Heart left ventricle (tissue), 16 donors: ENCODE measurements at regions not wholly inside any gene's neighbourhood (a gene's known extent, or its start where the extent isn't known, plus 50 kb on each side); places are given as distances from the start of the nearest gene placed in this dataset.

Source experiments
- ATAC-seq, 4 donors: fragments of 200-7000 bp; cut with Tn5 transposase; one replicate each; pipeline ENCODE4 v1.9.1; 2020 to 2022; ENCODE audit warnings: moderate library complexity in 4 of 4, mild to moderate bottlenecking in 3 of 4, moderate number of reproducible peaks in 1 of 4
- DNase-seq, 5 donors: peaks; one replicate each; pipeline ENCODE4 v3.0.0-alpha.2; 2020
- H3K27ac ChIP-seq, 12 donors: fragments of 200-600 bp; sonication (generic) in 4 of 12; one replicate each; pipeline versions ENCODE4 v1.5.0 to v1.8.0; 2016 to 2022; ENCODE audit warnings: mild to moderate bottlenecking in 2 of 12
- H3K27me3 ChIP-seq, 9 donors: fragments of 200-600 bp; sonication (generic) in 2 of 9; one replicate each; pipeline versions ENCODE4 v1.5.1 to v1.8.0; 2016 to 2022; ENCODE audit warnings: mild to moderate bottlenecking in 3 of 9
- H3K36me3 ChIP-seq, 9 donors: fragments of 200-600 bp; sonication (generic) in 2 of 9; one replicate each; pipeline versions ENCODE4 v1.5.0 to v1.8.0; 2018 to 2022; ENCODE audit warnings: mild to moderate bottlenecking in 2 of 9
- H3K4me1 ChIP-seq, 12 donors: fragments of 200-600 bp; sonication (generic) in 4 of 12; one replicate each; pipeline versions ENCODE4 v1.5.0 to v1.8.0; 2016 to 2022; ENCODE audit warnings: mild to moderate bottlenecking in 3 of 12
- H3K4me3 ChIP-seq, 12 donors: fragments of 200-600 bp; sonication (generic) in 4 of 12; one replicate each; pipeline versions ENCODE4 v1.5.0 to v1.8.0; 2017 to 2022; ENCODE audit warnings: mild to moderate bottlenecking in 9 of 12, moderate library complexity in 4 of 12
- H3K9me3 ChIP-seq, 12 donors: fragments of 200-600 bp; sonication (generic) in 4 of 12; one replicate each; pipeline versions ENCODE4 v1.5.0 to v1.8.0; 2016 to 2022; ENCODE audit warnings: mild to moderate bottlenecking in 1 of 12
- POLR2A ChIP-seq, 2 donors: fragments of 450-650 bp; IDR thresholded peaks; one replicate each; pipeline ENCODE4 v1.6.1; 2017; ENCODE audit warnings: antibody characterized with exemption in 2 of 2, mild to moderate bottlenecking in 2 of 2, moderate library complexity in 2 of 2
- WGBS, 4 donors: extraction: QIAGEN DNeasy Blood & Tissue Kit in 2 of 4; methylation state at CpG; one replicate each; pipeline versions ENCODE4 v1.1.5 to v1.1.7; 2013 to 2018; 5-methylcytosine and 5-hydroxymethylcytosine counted together
- intact Hi-C, 10 donors: fragments of 100-400 bp; cut with DNase I; formaldehyde crosslinking; loops; one replicate each; pipeline versions ENCODE4 v1.11.1 to v1.14.2; 2022
- TF ChIP-seq, protein P1 (sequence below), 12 donors: fragments of 200-600 bp; sonication (generic) in 4 of 12; IDR thresholded peaks; one replicate each; pipeline versions ENCODE4 v1.5.0 to v1.8.0; 2018 to 2022; ENCODE audit warnings: antibody characterized with exemption in 12 of 12, mild to moderate bottlenecking in 5 of 12
- donor health status: ischemic (EF 13 %, LVEDD 7.1; RV severe dilation, severe dysfunction).
- donor health status: healthy with polysubstance abuse.
- donor health status: DM: no; HTN: yes; CAD: no.
- donor health status: DM: no; HTN: no; CAD: no.
- donor health status: ischemic (EF 25% LVEDD 6.9; RV normal size, moderate dysfunction).
- donor health status: ischemic (EF 25% LVEDD 5.7; RV mildly dilated, moderate dysfunction).
- donor health status: healthy.
- donor health status: DM: yes; HTN: yes; CAD: no.
- donor health status: ischemic (EF 35%, LVEDD 5.7; RV mildly dilated, moderate dysfunction).
- donor health status: nonischemic (EF 11% LVEDD 7.7; RV severe dilation, severe dysfunction).
- donor health status: DM: yes; HTN: yes; CAD: no.
- donor health status: PGD.
- donor health status: ischemic (EF 29% LVEDD 5.4; RV normal size, mild dysfunction).
- donor health status: nonischemic (EF 23%, LVEDD 6.1; RV moderate dilation, normal function).

- TF ChIP-seq, protein P1, sequence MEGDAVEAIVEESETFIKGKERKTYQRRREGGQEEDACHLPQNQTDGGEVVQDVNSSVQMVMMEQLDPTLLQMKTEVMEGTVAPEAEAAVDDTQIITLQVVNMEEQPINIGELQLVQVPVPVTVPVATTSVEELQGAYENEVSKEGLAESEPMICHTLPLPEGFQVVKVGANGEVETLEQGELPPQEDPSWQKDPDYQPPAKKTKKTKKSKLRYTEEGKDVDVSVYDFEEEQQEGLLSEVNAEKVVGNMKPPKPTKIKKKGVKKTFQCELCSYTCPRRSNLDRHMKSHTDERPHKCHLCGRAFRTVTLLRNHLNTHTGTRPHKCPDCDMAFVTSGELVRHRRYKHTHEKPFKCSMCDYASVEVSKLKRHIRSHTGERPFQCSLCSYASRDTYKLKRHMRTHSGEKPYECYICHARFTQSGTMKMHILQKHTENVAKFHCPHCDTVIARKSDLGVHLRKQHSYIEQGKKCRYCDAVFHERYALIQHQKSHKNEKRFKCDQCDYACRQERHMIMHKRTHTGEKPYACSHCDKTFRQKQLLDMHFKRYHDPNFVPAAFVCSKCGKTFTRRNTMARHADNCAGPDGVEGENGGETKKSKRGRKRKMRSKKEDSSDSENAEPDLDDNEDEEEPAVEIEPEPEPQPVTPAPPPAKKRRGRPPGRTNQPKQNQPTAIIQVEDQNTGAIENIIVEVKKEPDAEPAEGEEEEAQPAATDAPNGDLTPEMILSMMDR (IDR thresholded peaks at IDR 0.05): no peak
- TF ChIP-seq POLR2A (IDR thresholded peaks at IDR 0.05): no peak
- Histone ChIP-seq H3K36me3 (no peaks in the 10 kb centered on the region), H3K27me3 (peaks cover 0 to 3% (median 0%) of the 10 kb centered on the region in 9 donors), H3K4me1 (no peaks in the 10 kb centered on the region), H3K27ac (no peak overlapping the region), H3K9me3 (no peaks in the 10 kb centered on the region), H3K4me3 (no peak overlapping the region)
- intact Hi-C loops: no loop called here
- ATAC-seq (no peak), DNase-seq (no peak)
- 44 to 72% (median 52%) methylated on average over 5 of the region's 5 CpGs for WGBS, 4 donors
Measured at GRCh38 chrX:147679356-147680005, 232.2 kb upstream of the FMR1 start.

DNA sequence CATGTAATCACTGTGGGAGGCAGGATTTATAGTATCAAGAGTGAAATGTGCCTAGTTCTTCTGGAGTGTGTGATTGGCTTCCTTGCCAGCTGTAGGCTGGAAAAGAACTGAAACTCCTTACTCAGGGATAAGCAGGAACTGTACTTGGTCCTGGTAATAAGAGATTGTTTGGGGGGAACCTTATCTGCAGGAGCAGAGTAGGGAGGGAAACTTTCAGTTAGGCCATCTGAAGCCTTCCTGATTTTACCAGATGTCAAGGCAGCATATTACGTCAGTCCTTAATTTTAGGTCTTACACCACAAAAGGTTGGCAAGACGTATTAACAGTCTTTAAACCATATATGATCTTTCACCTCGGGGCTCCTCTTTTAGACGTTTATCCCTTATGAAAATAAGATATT, 231.5 kb upstream of the FMR1 start:
- no peak for DNase-seq
- intact Hi-C loops: no loop called here
- ATAC-seq: no peak
- Histone ChIP-seq H3K9me3 (no peaks in the 10 kb centered on the region), H3K27me3 (peaks cover 0 to 3% (median 0%) of the 10 kb centered on the region in 9 donors), H3K36me3 (no peaks in the 10 kb centered on the region), H3K4me3 (no peak overlapping the region), H3K4me1 (no peaks in the 10 kb centered on the region), H3K27ac (no peak overlapping the region)
- 40 to 52% (median 48%) methylated on average over 4 of the region's 4 CpGs for WGBS, 4 donors
- TF ChIP-seq POLR2A (IDR thresholded peaks at IDR 0.05): no peak
- TF ChIP-seq, protein P1 (IDR thresholded peaks at IDR 0.05): no peak

GRCh38 chrX:147693511-147693910, 218.2 kb upstream of the FMR1 start:
- WGBS, 4 donors: 53 to 70% (median 68%) methylated on average over 2 of the region's 2 CpGs
- intact Hi-C loops: no loop called here
- Histone ChIP-seq H3K27ac (no peak overlapping the region), H3K36me3 (no peaks in the 10 kb centered on the region), H3K4me3 (no peak overlapping the region), H3K4me1 (no peaks in the 10 kb centered on the region), H3K27me3 (no peaks in the 10 kb centered on the region), H3K9me3 (peaks cover 0 to 23% (median 0%) of the 10 kb centered on the region in 12 donors)
- no peak for DNase-seq
- TF ChIP-seq, protein P1 (IDR thresholded peaks at IDR 0.05): no peak
- no peak for TF ChIP-seq POLR2A (IDR thresholded peaks at IDR 0.05)
- ATAC-seq: no peak

- no peak for DNase-seq
- no peaks in the 10 kb centered on the region for H3K27me3 ChIP-seq
- peaks cover 0 to 12% (median 0%) of the 10 kb centered on the region in 12 donors for H3K9me3 ChIP-seq
- H3K27ac ChIP-seq: no peak overlapping the region
- TF ChIP-seq POLR2A (IDR thresholded peaks at IDR 0.05): no peak
- TF ChIP-seq, protein P1 (IDR thresholded peaks at IDR 0.05): no peak
- intact Hi-C loops: no loop called here
- no peak for ATAC-seq
- H3K4me3 ChIP-seq: no peak overlapping the region
- H3K36me3 ChIP-seq: no peaks in the 10 kb centered on the region
- 13 to 41% (median 29%) methylated on average over 2 of the region's 2 CpGs for WGBS, 4 donors
- no peaks in the 10 kb centered on the region for H3K4me1 ChIP-seq
Measured at GRCh38 chrX:147699061-147699460, 212.7 kb upstream of the FMR1 start.
